CD4-positive, alpha-beta T cell (primary cell): ENCODE measurements at regions not wholly inside any gene's neighbourhood (a gene's known extent, or its start where the extent isn't known, plus 50 kb on each side); places are given as distances from the start of the nearest gene placed in this dataset.

Experiments
- ATAC-seq: fragments of 200-7000 bp; cut with Tn5 transposase; one replicate; pipeline ENCODE4 v1.10.0; 2022; ENCODE audit warnings: mild to moderate bottlenecking; ENCODE audit not compliant: poor library complexity
- CTCF ChIA-PET: fragments of 350-600 bp; sonication (Branson Sonifier 250); formaldehyde crosslinking; loops from one replicate; lab custom pipeline; 2021; ENCODE audit warnings: antibody characterized with exemption, inconsistent platforms; lab: Charles Lee
- POLR2A ChIA-PET: fragments of 350-600 bp; sonication (Branson Sonifier 250); formaldehyde crosslinking; loops from one replicate; lab custom pipeline; 2021; ENCODE audit warnings: antibody characterized with exemption, inconsistent platforms; lab: Charles Lee
- DNase-seq, 14 experiments: peaks; one replicate each; pipeline ENCODE4 v3.0.0-alpha.2; 2013 to 2020; ENCODE audit warnings: mixed read lengths in 2 of 14
- H3K27ac ChIP-seq, 2 donors: one replicate each; pipeline versions ENCODE4 v1.5.1 to v1.7.0; 2013; ENCODE audit warnings: low read length in 2 of 2, low read depth in 1 of 2, mild to moderate bottlenecking in 1 of 2
- H3K27me3 ChIP-seq, 2 experiments: 1 replicate in 1 of 2; 2 replicates in 1 of 2; pipeline versions ENCODE4 v1.6.1 to v1.7.0; 2013; ENCODE audit warnings: low read length in 2 of 2, control low read depth in 1 of 2, mild to moderate bottlenecking in 1 of 2, moderate library complexity in 1 of 2; ENCODE audit not compliant: insufficient read depth in 2 of 2, control insufficient read depth in 1 of 2
- H3K36me3 ChIP-seq: one replicate; pipeline ENCODE4 v1.6.1; 2013; ENCODE audit warnings: low read length, control low read depth; ENCODE audit not compliant: insufficient read depth
- H3K4me1 ChIP-seq: one replicate; pipeline ENCODE4 v1.6.1; 2013; ENCODE audit warnings: low read length, control low read depth; ENCODE audit not compliant: insufficient read depth
- H3K4me3 ChIP-seq: one replicate; pipeline ENCODE4 v1.5.1; 2013; ENCODE audit warnings: mild to moderate bottlenecking, low read length, moderate library complexity
- H3K9me3 ChIP-seq, 2 experiments: 1 replicate in 1 of 2; 2 replicates in 1 of 2; pipeline versions ENCODE4 v1.6.1 to v1.7.0; 2013; ENCODE audit warnings: low read length in 2 of 2, mild to moderate bottlenecking in 2 of 2, control low read depth in 1 of 2, moderate library complexity in 1 of 2; ENCODE audit not compliant: control insufficient read depth in 1 of 2, insufficient read depth in 1 of 2
- H3K27ac Mint-ChIP-seq: one replicate; pipeline ENCODE4 v1.8.0; 2020; ENCODE audit warnings: mixed read lengths
- H3K27me3 Mint-ChIP-seq: one replicate; pipeline ENCODE4 v1.8.0; 2021; ENCODE audit warnings: mixed read lengths
- H3K36me3 Mint-ChIP-seq: one replicate; pipeline ENCODE4 v1.8.0; 2021; ENCODE audit warnings: low read depth, mixed read lengths
- H3K4me1 Mint-ChIP-seq: one replicate; pipeline ENCODE4 v1.8.0; 2021; ENCODE audit warnings: low read depth, mixed read lengths
- H3K4me3 Mint-ChIP-seq: one replicate; pipeline ENCODE4 v1.8.0; 2020; ENCODE audit warnings: mild to moderate bottlenecking, mixed read lengths
- H3K9me3 Mint-ChIP-seq: one replicate; pipeline ENCODE4 v1.8.0; 2020; ENCODE audit warnings: mixed read lengths
- CTCF ChIP-seq: fragments of 200-600 bp; IDR thresholded peaks from one replicate; pipeline ENCODE4 v1.8.0; 2022; ENCODE audit warnings: antibody characterized with exemption, mild to moderate bottlenecking
- intact Hi-C, 2 experiments: fragments of 100-400 bp; cut with DNase I in 1 of 2; cut with micrococcal nuclease in 1 of 2; formaldehyde crosslinking; loops; one replicate each; pipeline versions ENCODE4 v1.15.1 to v1.9.0; 2023 to 2025; cut with DNase I, micrococcal nuclease

GRCh38 chr5:118224546-118224945 lies 763.8 kb downstream of the DTWD2 start:
- DNase-seq (no peak), ATAC-seq (no peak)
- no peaks in the 10 kb centered on the region for H3K27me3 ChIP-seq
- H3K36me3 ChIP-seq: no peaks in the 10 kb centered on the region
- H3K4me1 ChIP-seq: no peaks in the 10 kb centered on the region
- H3K9me3 ChIP-seq: peaks cover 0 to 4% of the 10 kb centered on the region in 2 experiments
- H3K27me3 Mint-ChIP-seq: no peaks in the 10 kb centered on the region
- H3K36me3 Mint-ChIP-seq: no peaks in the 10 kb centered on the region
- peaks cover 8% of the 10 kb centered on the region for H3K9me3 Mint-ChIP-seq
- CTCF ChIA-PET: no interaction called here
- no peak for TF ChIP-seq CTCF
- no peak overlapping the region for H3K4me3 ChIP-seq
- no peak overlapping the region for H3K27ac Mint-ChIP-seq
- POLR2A ChIA-PET: no interaction called here
- H3K4me1 Mint-ChIP-seq: no peaks in the 10 kb centered on the region
- no peak overlapping the region for H3K27ac ChIP-seq
- no peak overlapping the region for H3K4me3 Mint-ChIP-seq
- intact Hi-C loops: no loop called here

- H3K27ac ChIP-seq: no peak overlapping the region
- ChIA-PET CTCF (no interaction called here), POLR2A (no interaction called here)
- H3K4me1 ChIP-seq: no peaks in the 10 kb centered on the region
- no peaks in the 10 kb centered on the region for H3K36me3 Mint-ChIP-seq
- peaks cover 4% of the 10 kb centered on the region in 2 experiments for H3K9me3 ChIP-seq
- H3K27me3 ChIP-seq: no peaks in the 10 kb centered on the region
- H3K36me3 ChIP-seq: no peaks in the 10 kb centered on the region
- no peaks in the 10 kb centered on the region for H3K4me1 Mint-ChIP-seq
- no peak overlapping the region for H3K27ac Mint-ChIP-seq
- H3K4me3 ChIP-seq: no peak overlapping the region
- DNase-seq (no peak), ATAC-seq (no peak)
- intact Hi-C loops: no loop called here
- H3K27me3 Mint-ChIP-seq: no peaks in the 10 kb centered on the region
- no peak overlapping the region for H3K4me3 Mint-ChIP-seq
- peaks cover 7% of the 10 kb centered on the region for H3K9me3 Mint-ChIP-seq
- no peak for TF ChIP-seq CTCF
These were observed 767.7 kb downstream of the DTWD2 start for GRCh38 chr5:118220556-118221195.

GRCh38 chr5:118211606-118212005 lies 776.7 kb downstream of the DTWD2 start:
- no peak for TF ChIP-seq CTCF
- no peak for ATAC-seq
- CTCF ChIA-PET: no interaction called here
- no peaks in the 10 kb centered on the region for H3K36me3 Mint-ChIP-seq
- Histone ChIP-seq H3K27ac (no peak overlapping the region), H3K36me3 (no peaks in the 10 kb centered on the region), H3K9me3 (peaks cover 7 to 22% of the 10 kb centered on the region in 2 experiments), H3K4me1 (no peaks in the 10 kb centered on the region), H3K4me3 (no peak overlapping the region), H3K27me3 (no peaks in the 10 kb centered on the region)
- no peaks in the 10 kb centered on the region for H3K27me3 Mint-ChIP-seq
- POLR2A ChIA-PET: no interaction called here
- no peak overlapping the region for H3K27ac Mint-ChIP-seq
- no peaks in the 10 kb centered on the region for H3K4me1 Mint-ChIP-seq
- DNase-seq: no peak
- peaks cover 8% of the 10 kb centered on the region for H3K9me3 Mint-ChIP-seq
- no peak overlapping the region for H3K4me3 Mint-ChIP-seq
- intact Hi-C loops: no loop called here
